ENCODE measurements at regions not wholly inside any gene's neighbourhood (a gene's known extent, or its start where the extent isn't known, plus 50 kb on each side); places are given as distances from the start of the nearest gene placed in this dataset.

DNA sequence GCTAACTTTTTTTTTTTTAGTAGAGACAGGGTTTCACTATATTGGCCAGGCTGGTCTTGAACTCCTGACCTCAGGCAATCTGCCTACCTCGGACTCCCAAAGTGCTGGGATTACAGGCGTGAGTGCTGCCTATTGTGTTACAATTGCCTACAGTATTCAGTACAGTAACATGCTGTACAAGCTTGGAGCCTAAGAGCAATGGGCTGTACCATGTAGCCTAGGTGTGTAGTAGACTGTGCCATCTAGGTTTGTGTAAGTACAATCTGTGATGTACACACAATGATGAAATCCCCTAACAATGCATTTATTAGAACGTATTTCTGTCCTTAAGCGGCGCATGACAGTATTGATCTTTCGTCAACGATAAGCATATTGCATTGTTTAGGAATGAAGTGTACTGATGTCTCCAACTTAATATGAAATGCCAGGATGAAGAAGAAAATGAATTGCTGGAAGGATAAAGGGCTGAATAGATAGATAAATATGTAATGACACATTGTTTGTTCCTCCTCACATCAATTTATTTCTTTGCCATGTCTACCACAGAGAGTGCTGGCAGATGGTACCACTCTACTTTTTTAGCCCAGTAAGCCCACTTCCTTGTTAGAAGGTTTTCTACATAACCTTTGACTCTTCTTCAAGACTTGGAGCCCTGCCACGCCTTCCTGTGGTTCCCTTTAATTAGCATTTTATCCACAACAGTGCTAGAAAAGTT lies 467.5 kb downstream of the VRK1 start:
- Histone ChIP-seq H4K12ac (ENCODE audit: low read depth, low read length) (no peak overlapping the region), H3K79me1 (ENCODE audit: low read length) (no peaks in the 10 kb centered on the region), H2AK5ac (ENCODE audit: low read length) (no peak overlapping the region), H3K36me3 (ENCODE audit: control insufficient read depth in 1 of 2, insufficient read depth in 2 of 2, low read length in 2 of 2) (no peaks in the 10 kb centered on the region), H3K4me2 (ENCODE audit: low read length) (no peak overlapping the region), H3K27ac (ENCODE audit: low read depth, low read length) (no peak overlapping the region), H3K4me1 (ENCODE audit: control insufficient read depth in 1 of 2, insufficient read depth in 2 of 2, low read length in 2 of 2) (no peaks in the 10 kb centered on the region), H3K27me3 (ENCODE audit: insufficient read depth, low read length) (no peaks in the 10 kb centered on the region), H3K79me2 (ENCODE audit: control insufficient read depth, insufficient read depth, low read length, poor library complexity) (no peaks in the 10 kb centered on the region), H2BK5ac (ENCODE audit: low read depth, low read length, poor library complexity) (no peak overlapping the region), H4K91ac (ENCODE audit: low read depth, low read length) (no peak overlapping the region), H3K18ac (ENCODE audit: low read length) (no peak overlapping the region), H2BK12ac (ENCODE audit: low read length) (no peak overlapping the region), H4K8ac (ENCODE audit: low read depth, low read length) (no peak overlapping the region), H3K4ac (ENCODE audit: low read depth, low read length) (no peak overlapping the region), H3K14ac (ENCODE audit: low read length) (no peak overlapping the region), H3K23ac (ENCODE audit: low read length) (no peak overlapping the region), H3K9me3 (ENCODE audit: insufficient read depth, low read depth, low read length) (no peaks in the 10 kb centered on the region), H3K4me3 (ENCODE audit: low read depth, low read length) (no peak overlapping the region), H2BK120ac (ENCODE audit: insufficient read depth, low read length, poor library complexity) (no peak overlapping the region), H2AFZ (ENCODE audit: insufficient read depth, low read length, poor library complexity) (no peak overlapping the region), H3K9ac (ENCODE audit: low read length) (no peak overlapping the region)
- no peak for DNase-seq
- no CpG with 5 or more reads among the region's 8 CpGs for WGBS (ENCODE audit: extremely low coverage, insufficient coverage, insufficient read length)

DNA sequence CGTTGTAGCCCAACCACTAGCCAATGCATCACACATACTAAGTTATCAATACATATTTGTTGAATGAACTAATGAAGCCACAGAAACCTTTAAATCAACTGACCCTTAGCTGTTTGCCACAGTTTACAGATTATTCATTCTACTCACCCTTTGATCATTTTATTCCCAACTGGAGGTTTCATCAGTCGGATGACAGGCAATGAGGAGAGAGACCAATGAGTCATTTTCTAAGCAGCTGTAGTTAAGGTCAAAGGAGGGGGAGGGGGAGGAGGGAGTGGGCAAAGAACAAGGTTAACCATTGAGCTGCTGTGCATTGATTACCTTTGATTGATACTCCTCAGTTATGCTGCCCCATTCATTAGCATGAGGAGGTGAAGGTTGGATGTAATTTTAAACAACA lies 469.5 kb downstream of the VRK1 start:
- no peak overlapping the region for H2BK12ac ChIP-seq (ENCODE audit: low read length)

GRCh38 chr14:97267509-97267908 lies 470.3 kb downstream of the VRK1 start:
- no peak overlapping the region for H2AFZ ChIP-seq (ENCODE audit: insufficient read depth, low read length, poor library complexity)
- H3K4me3 ChIP-seq (ENCODE audit: low read depth, low read length) = no peak overlapping the region
- H3K4me2 ChIP-seq (ENCODE audit: low read length) = no peak overlapping the region
- H2BK12ac ChIP-seq (ENCODE audit: low read length) = no peak overlapping the region
- H4K12ac ChIP-seq (ENCODE audit: low read depth, low read length) = no peak overlapping the region
- no peak overlapping the region for H3K14ac ChIP-seq (ENCODE audit: low read length)
- no peaks in the 10 kb centered on the region for H3K79me1 ChIP-seq (ENCODE audit: low read length)
- no peak overlapping the region for H2AK5ac ChIP-seq (ENCODE audit: low read length)
- no peak overlapping the region for H4K91ac ChIP-seq (ENCODE audit: low read depth, low read length)
- H3K27ac ChIP-seq (ENCODE audit: low read depth, low read length) = no peak overlapping the region
- no peak for DNase-seq
- no peak overlapping the region for H3K9ac ChIP-seq (ENCODE audit: low read length)
- H4K8ac ChIP-seq (ENCODE audit: low read depth, low read length) = no peak overlapping the region
- H3K4ac ChIP-seq (ENCODE audit: low read depth, low read length) = no peak overlapping the region
- H2BK5ac ChIP-seq (ENCODE audit: low read depth, low read length, poor library complexity) = no peak overlapping the region
- no peaks in the 10 kb centered on the region for H3K4me1 ChIP-seq (ENCODE audit: control insufficient read depth in 1 of 2, insufficient read depth in 2 of 2, low read length in 2 of 2)
- H3K18ac ChIP-seq (ENCODE audit: low read length) = no peak overlapping the region
- H3K36me3 ChIP-seq (ENCODE audit: control insufficient read depth in 1 of 2, insufficient read depth in 2 of 2, low read length in 2 of 2) = no peaks in the 10 kb centered on the region
- H3K79me2 ChIP-seq (ENCODE audit: control insufficient read depth, insufficient read depth, low read length, poor library complexity) = no peaks in the 10 kb centered on the region
- no peak overlapping the region for H2BK120ac ChIP-seq (ENCODE audit: insufficient read depth, low read length, poor library complexity)
- no peak overlapping the region for H3K23ac ChIP-seq (ENCODE audit: low read length)
- H3K9me3 ChIP-seq (ENCODE audit: insufficient read depth, low read depth, low read length) = no peaks in the 10 kb centered on the region
- H3K27me3 ChIP-seq (ENCODE audit: insufficient read depth, low read length) = no peaks in the 10 kb centered on the region

More for the DNA sequence above, 469.5 kb downstream of the VRK1 start:
- Histone ChIP-seq H3K4me2 (ENCODE audit: low read length) (no peak overlapping the region), H3K9ac (ENCODE audit: low read length) (no peak overlapping the region), H3K27me3 (ENCODE audit: insufficient read depth, low read length) (no peaks in the 10 kb centered on the region), H3K36me3 (ENCODE audit: control insufficient read depth in 1 of 2, insufficient read depth in 2 of 2, low read length in 2 of 2) (no peaks in the 10 kb centered on the region), H4K8ac (ENCODE audit: low read depth, low read length) (no peak overlapping the region), H3K4ac (ENCODE audit: low read depth, low read length) (no peak overlapping the region), H3K79me2 (ENCODE audit: control insufficient read depth, insufficient read depth, low read length, poor library complexity) (no peaks in the 10 kb centered on the region), H3K14ac (ENCODE audit: low read length) (no peak overlapping the region), H3K4me3 (ENCODE audit: low read depth, low read length) (no peak overlapping the region), H2BK120ac (ENCODE audit: insufficient read depth, low read length, poor library complexity) (no peak overlapping the region), H3K27ac (ENCODE audit: low read depth, low read length) (no peak overlapping the region), H3K23ac (ENCODE audit: low read length) (no peak overlapping the region), H3K18ac (ENCODE audit: low read length) (no peak overlapping the region), H2AK5ac (ENCODE audit: low read length) (no peak overlapping the region), H4K12ac (ENCODE audit: low read depth, low read length) (no peak overlapping the region), H3K9me3 (ENCODE audit: insufficient read depth, low read depth, low read length) (no peaks in the 10 kb centered on the region), H3K79me1 (ENCODE audit: low read length) (no peaks in the 10 kb centered on the region), H4K91ac (ENCODE audit: low read depth, low read length) (no peak overlapping the region), H3K4me1 (ENCODE audit: control insufficient read depth in 1 of 2, insufficient read depth in 2 of 2, low read length in 2 of 2) (no peaks in the 10 kb centered on the region), H2AFZ (ENCODE audit: insufficient read depth, low read length, poor library complexity) (no peak overlapping the region), H2BK5ac (ENCODE audit: low read depth, low read length, poor library complexity) (no peak overlapping the region)
- DNase-seq = no peak
- no CpG with 5 or more reads among the region's 2 CpGs for WGBS (ENCODE audit: extremely low coverage, insufficient coverage, insufficient read length)

- Histone ChIP-seq H4K91ac (ENCODE audit: low read depth, low read length) (no peak overlapping the region), H3K4me1 (ENCODE audit: control insufficient read depth in 1 of 2, insufficient read depth in 2 of 2, low read length in 2 of 2) (no peaks in the 10 kb centered on the region), H3K23ac (ENCODE audit: low read length) (no peak overlapping the region), H4K8ac (ENCODE audit: low read depth, low read length) (no peak overlapping the region), H2BK5ac (ENCODE audit: low read depth, low read length, poor library complexity) (no peak overlapping the region), H3K27ac (ENCODE audit: low read depth, low read length) (no peak overlapping the region), H3K9ac (ENCODE audit: low read length) (no peak overlapping the region), H3K4ac (ENCODE audit: low read depth, low read length) (no peak overlapping the region), H3K4me2 (ENCODE audit: low read length) (no peak overlapping the region), H3K36me3 (ENCODE audit: control insufficient read depth in 1 of 2, insufficient read depth in 2 of 2, low read length in 2 of 2) (no peaks in the 10 kb centered on the region), H3K18ac (ENCODE audit: low read length) (no peak overlapping the region), H2AK5ac (ENCODE audit: low read length) (no peak overlapping the region), H3K4me3 (ENCODE audit: low read depth, low read length) (no peak overlapping the region), H2BK12ac (ENCODE audit: low read length) (no peak overlapping the region), H3K9me3 (ENCODE audit: insufficient read depth, low read depth, low read length) (no peaks in the 10 kb centered on the region), H2BK120ac (ENCODE audit: insufficient read depth, low read length, poor library complexity) (no peak overlapping the region), H3K79me1 (ENCODE audit: low read length) (no peaks in the 10 kb centered on the region), H2AFZ (ENCODE audit: insufficient read depth, low read length, poor library complexity) (no peak overlapping the region), H3K27me3 (ENCODE audit: insufficient read depth, low read length) (no peaks in the 10 kb centered on the region), H4K12ac (ENCODE audit: low read depth, low read length) (no peak overlapping the region), H3K14ac (ENCODE audit: low read length) (no peak overlapping the region), H3K79me2 (ENCODE audit: control insufficient read depth, insufficient read depth, low read length, poor library complexity) (no peaks in the 10 kb centered on the region)
- no CpG with 5 or more reads among the region's 2 CpGs for WGBS (ENCODE audit: extremely low coverage, insufficient coverage, insufficient read length)
- no peak for DNase-seq
Measured at GRCh38 chr14:97268097-97268496, 470.9 kb downstream of the VRK1 start.
